ENCODE measurements at regions not wholly inside any gene's neighbourhood (a gene's known extent, or its start where the extent isn't known, plus 50 kb on each side); places are given as distances from the start of the nearest gene placed in this dataset.

DNA sequence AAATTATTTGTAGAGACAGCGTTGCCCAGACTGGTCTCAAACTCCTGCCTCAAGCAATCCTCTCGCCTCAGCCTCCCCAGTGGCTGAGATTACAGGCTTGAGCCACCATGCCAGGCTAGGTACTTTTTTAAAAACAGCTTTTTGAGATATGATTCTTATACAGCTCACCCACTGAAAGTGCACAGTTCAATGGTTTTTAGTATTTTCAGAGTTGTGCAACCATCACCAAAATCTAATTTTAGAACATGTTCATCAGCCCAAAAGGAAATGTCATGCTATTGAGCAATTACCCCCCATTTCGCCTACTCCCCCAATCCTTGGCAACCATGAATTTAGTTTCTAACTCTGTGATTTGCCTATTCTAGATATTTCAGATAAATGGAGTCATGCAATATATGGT, 73.7 kb downstream of the EVX1 start:
- no CpG with 5 or more reads among the region's 3 CpGs for WGBS (ENCODE audit: extremely low coverage, insufficient coverage, insufficient read length)

GRCh38 chr7:27324246-27324645, 81.6 kb downstream of the EVX1 start:
- Histone ChIP-seq H3K4ac (ENCODE audit: low read depth, low read length) (no peak overlapping the region), H3K27ac (ENCODE audit: low read depth, low read length) (no peak overlapping the region), H3K27me3 (ENCODE audit: insufficient read depth, low read length) (no peaks in the 10 kb centered on the region), H4K12ac (ENCODE audit: low read depth, low read length) (no peak overlapping the region), H3K18ac (ENCODE audit: low read length) (no peak overlapping the region), H3K36me3 (ENCODE audit: control insufficient read depth in 1 of 2, insufficient read depth in 2 of 2, low read length in 2 of 2) (no peaks in the 10 kb centered on the region), H2BK5ac (ENCODE audit: low read depth, low read length, poor library complexity) (no peak overlapping the region), H3K4me3 (ENCODE audit: low read depth, low read length) (no peak overlapping the region), H3K9ac (ENCODE audit: low read length) (no peak overlapping the region), H4K91ac (ENCODE audit: low read depth, low read length) (no peak overlapping the region), H3K4me2 (ENCODE audit: low read length) (no peak overlapping the region), H3K79me1 (ENCODE audit: low read length) (peaks cover 10% of the 10 kb centered on the region), H2BK120ac (ENCODE audit: insufficient read depth, low read length, poor library complexity) (no peak overlapping the region), H2BK12ac (ENCODE audit: low read length) (no peak overlapping the region), H2AK5ac (ENCODE audit: low read length) (no peak overlapping the region), H4K8ac (ENCODE audit: low read depth, low read length) (no peak overlapping the region), H3K79me2 (ENCODE audit: control insufficient read depth, insufficient read depth, low read length, poor library complexity) (no peaks in the 10 kb centered on the region), H2AFZ (ENCODE audit: insufficient read depth, low read length, poor library complexity) (no peak overlapping the region), H3K4me1 (ENCODE audit: control insufficient read depth in 1 of 2, insufficient read depth in 2 of 2, low read length in 2 of 2) (peaks cover 0 to 3% of the 10 kb centered on the region in 2 experiments), H3K23ac (ENCODE audit: low read length) (no peak overlapping the region), H3K14ac (ENCODE audit: low read length) (no peak overlapping the region), H3K9me3 (ENCODE audit: insufficient read depth, low read depth, low read length) (peaks cover 2% of the 10 kb centered on the region)
- no peak for DNase-seq

More for the DNA sequence above, 73.7 kb downstream of the EVX1 start:
- Histone ChIP-seq H3K14ac (ENCODE audit: low read length) (no peak overlapping the region), H3K9ac (ENCODE audit: low read length) (no peak overlapping the region), H3K4me2 (ENCODE audit: low read length) (no peak overlapping the region), H4K91ac (ENCODE audit: low read depth, low read length) (peak overlapping the region; percentile 28), H3K9me3 (ENCODE audit: insufficient read depth, low read depth, low read length) (no peaks in the 10 kb centered on the region), H2BK12ac (ENCODE audit: low read length) (peak overlapping the region; percentile 49), H3K79me1 (ENCODE audit: low read length) (peaks cover 14% of the 10 kb centered on the region), H2BK120ac (ENCODE audit: insufficient read depth, low read length, poor library complexity) (peak overlapping the region; percentile 17), H3K27me3 (ENCODE audit: insufficient read depth, low read length) (no peaks in the 10 kb centered on the region), H3K27ac (ENCODE audit: low read depth, low read length) (no peak overlapping the region), H2AK5ac (ENCODE audit: low read length) (peak overlapping the region; percentile 10), H3K4me3 (ENCODE audit: low read depth, low read length) (no peak overlapping the region), H4K8ac (ENCODE audit: low read depth, low read length) (no peak overlapping the region), H3K36me3 (ENCODE audit: control insufficient read depth in 1 of 2, insufficient read depth in 2 of 2, low read length in 2 of 2) (no peaks in the 10 kb centered on the region), H2AFZ (ENCODE audit: insufficient read depth, low read length, poor library complexity) (no peak overlapping the region), H3K18ac (ENCODE audit: low read length) (no peak overlapping the region), H3K79me2 (ENCODE audit: control insufficient read depth, insufficient read depth, low read length, poor library complexity) (no peaks in the 10 kb centered on the region), H3K4ac (ENCODE audit: low read depth, low read length) (no peak overlapping the region), H2BK5ac (ENCODE audit: low read depth, low read length, poor library complexity) (no peak overlapping the region), H4K12ac (ENCODE audit: low read depth, low read length) (no peak overlapping the region), H3K23ac (ENCODE audit: low read length) (no peak overlapping the region), H3K4me1 (ENCODE audit: control insufficient read depth in 1 of 2, insufficient read depth in 2 of 2, low read length in 2 of 2) (peaks cover 10 to 13% of the 10 kb centered on the region in 2 experiments)
- no peak for DNase-seq

DNA sequence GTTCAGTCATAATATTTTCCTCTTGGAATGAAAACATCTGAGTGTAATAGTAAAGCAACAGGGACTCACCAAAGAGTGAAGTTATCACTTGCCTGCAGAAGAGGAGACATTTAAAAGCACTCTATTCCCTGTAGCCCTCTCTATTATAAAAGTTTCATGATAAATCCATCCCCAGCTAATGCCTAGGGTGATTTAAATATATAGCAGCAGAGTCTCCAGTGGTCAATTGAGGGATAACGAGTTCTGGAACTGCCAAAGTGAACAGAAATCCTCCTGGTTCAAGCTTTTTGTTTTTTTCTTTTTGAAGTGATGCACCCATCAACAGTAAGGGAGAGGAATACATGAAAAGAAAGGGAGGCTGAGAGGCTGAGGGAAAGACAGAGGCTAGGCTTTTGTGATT, 87.3 kb downstream of the EVX1 start:
- Histone ChIP-seq H2BK120ac (ENCODE audit: insufficient read depth, low read length, poor library complexity) (no peak overlapping the region), H4K8ac (ENCODE audit: low read depth, low read length) (no peak overlapping the region), H2BK5ac (ENCODE audit: low read depth, low read length, poor library complexity) (no peak overlapping the region), H3K4ac (ENCODE audit: low read depth, low read length) (no peak overlapping the region), H3K18ac (ENCODE audit: low read length) (no peak overlapping the region), H3K9ac (ENCODE audit: low read length) (no peak overlapping the region), H3K23ac (ENCODE audit: low read length) (no peak overlapping the region), H3K4me3 (ENCODE audit: low read depth, low read length) (no peak overlapping the region), H3K79me1 (ENCODE audit: low read length) (no peaks in the 10 kb centered on the region), H4K91ac (ENCODE audit: low read depth, low read length) (no peak overlapping the region), H2AFZ (ENCODE audit: insufficient read depth, low read length, poor library complexity) (no peak overlapping the region), H3K27ac (ENCODE audit: low read depth, low read length) (no peak overlapping the region), H3K79me2 (ENCODE audit: control insufficient read depth, insufficient read depth, low read length, poor library complexity) (no peaks in the 10 kb centered on the region), H3K4me1 (ENCODE audit: control insufficient read depth in 1 of 2, insufficient read depth in 2 of 2, low read length in 2 of 2) (no peaks in the 10 kb centered on the region), H3K14ac (ENCODE audit: low read length) (no peak overlapping the region), H3K9me3 (ENCODE audit: insufficient read depth, low read depth, low read length) (no peaks in the 10 kb centered on the region), H4K12ac (ENCODE audit: low read depth, low read length) (no peak overlapping the region), H2BK12ac (ENCODE audit: low read length) (no peak overlapping the region), H3K4me2 (ENCODE audit: low read length) (no peak overlapping the region), H2AK5ac (ENCODE audit: low read length) (no peak overlapping the region), H3K27me3 (ENCODE audit: insufficient read depth, low read length) (no peaks in the 10 kb centered on the region), H3K36me3 (ENCODE audit: control insufficient read depth in 1 of 2, insufficient read depth in 2 of 2, low read length in 2 of 2) (no peaks in the 10 kb centered on the region)
- no peak for DNase-seq
- WGBS (ENCODE audit: extremely low coverage, insufficient coverage, insufficient read length) = no CpG with 5 or more reads among the region's 1 CpG

GRCh38 chr7:27339478-27339877, 96.9 kb downstream of the EVX1 start:
- H3K4me2 ChIP-seq (ENCODE audit: low read length) = no peak overlapping the region
- H3K79me2 ChIP-seq (ENCODE audit: control insufficient read depth, insufficient read depth, low read length, poor library complexity) = no peaks in the 10 kb centered on the region
- H3K79me1 ChIP-seq (ENCODE audit: low read length) = peaks cover 11% of the 10 kb centered on the region
- H2BK12ac ChIP-seq (ENCODE audit: low read length) = no peak overlapping the region
- H2AFZ ChIP-seq (ENCODE audit: insufficient read depth, low read length, poor library complexity) = no peak overlapping the region
- peak overlapping the region; percentile 53 for H2BK120ac ChIP-seq (ENCODE audit: insufficient read depth, low read length, poor library complexity)
- H3K18ac ChIP-seq (ENCODE audit: low read length) = no peak overlapping the region
- no peak overlapping the region for H2AK5ac ChIP-seq (ENCODE audit: low read length)
- DNase-seq = peak; percentile 16 to 20
- H3K4me1 ChIP-seq (ENCODE audit: control insufficient read depth in 1 of 2, insufficient read depth in 2 of 2, low read length in 2 of 2) = peaks cover 0 to 6% of the 10 kb centered on the region in 2 experiments
- H3K9ac ChIP-seq (ENCODE audit: low read length) = no peak overlapping the region
- no peak overlapping the region for H3K27ac ChIP-seq (ENCODE audit: low read depth, low read length)
- no peaks in the 10 kb centered on the region for H3K36me3 ChIP-seq (ENCODE audit: control insufficient read depth in 1 of 2, insufficient read depth in 2 of 2, low read length in 2 of 2)
- H4K91ac ChIP-seq (ENCODE audit: low read depth, low read length) = no peak overlapping the region
- no peak overlapping the region for H2BK5ac ChIP-seq (ENCODE audit: low read depth, low read length, poor library complexity)
- H3K4ac ChIP-seq (ENCODE audit: low read depth, low read length) = no peak overlapping the region
- H3K27me3 ChIP-seq (ENCODE audit: insufficient read depth, low read length) = no peaks in the 10 kb centered on the region
- H3K4me3 ChIP-seq (ENCODE audit: low read depth, low read length) = no peak overlapping the region
- H4K8ac ChIP-seq (ENCODE audit: low read depth, low read length) = no peak overlapping the region
- no peak overlapping the region for H3K14ac ChIP-seq (ENCODE audit: low read length)
- no peak overlapping the region for H3K23ac ChIP-seq (ENCODE audit: low read length)
- no CpG with 5 or more reads among the region's 2 CpGs for WGBS (ENCODE audit: extremely low coverage, insufficient coverage, insufficient read length)
- H4K12ac ChIP-seq (ENCODE audit: low read depth, low read length) = no peak overlapping the region
- peaks cover 2% of the 10 kb centered on the region for H3K9me3 ChIP-seq (ENCODE audit: insufficient read depth, low read depth, low read length)

All from trophoblast cell (in vitro differentiated cells and primary cell).